ENCODE measurements at regions not wholly inside any gene's neighbourhood (a gene's known extent, or its start where the extent isn't known, plus 50 kb on each side); places are given as distances from the start of the nearest gene placed in this dataset.

DNA sequence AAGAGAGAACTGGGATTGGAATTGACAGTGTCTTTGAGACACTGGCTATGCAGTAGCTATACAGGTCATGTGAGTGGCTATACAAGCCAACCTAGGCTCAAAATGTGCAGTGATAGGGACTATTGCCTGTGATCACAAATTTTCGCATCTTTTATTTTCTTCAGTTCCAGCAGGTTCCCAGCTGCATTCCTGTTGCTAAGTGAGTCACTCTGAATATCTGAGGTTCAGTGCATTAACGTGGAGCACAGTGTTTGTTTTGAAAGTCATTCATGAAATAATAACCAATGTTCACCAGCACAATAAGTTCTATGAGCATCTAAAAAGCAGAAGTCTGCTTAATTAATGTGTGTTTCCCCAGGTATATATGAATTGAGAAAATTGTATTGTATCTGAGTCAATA is 1236.0 kb upstream of the CELF2 start:
- no peaks in the 10 kb centered on the region for H3K36me3 Mint-ChIP-seq
- no peak overlapping the region for H3K27ac Mint-ChIP-seq
- H3K36me3 ChIP-seq (ENCODE audit: control insufficient read depth in 2 of 2, extremely low read depth in 1 of 2, insufficient read depth in 1 of 2, low read length in 1 of 2): no peaks in the 10 kb centered on the region
- 100% methylated on average over 1 of the region's 2 CpGs for WGBS (ENCODE audit: insufficient coverage)
- H3K4me1 ChIP-seq (ENCODE audit: control insufficient read depth in 1 of 2, extremely low read depth in 1 of 2, insufficient read depth in 2 of 2, low read length in 2 of 2): no peaks in the 10 kb centered on the region
- no peak overlapping the region for H3K4me3 ChIP-seq (ENCODE audit: control insufficient read depth in 1 of 2, extremely low read depth in 1 of 2, low read length in 1 of 2)
- ATAC-seq (replicated peaks in 1 of 4): no peak
- H3K27ac ChIP-seq (ENCODE audit: low read length): no peak overlapping the region
- no peak for DNase-seq
- no peaks in the 10 kb centered on the region for H3K4me1 Mint-ChIP-seq
- H3K27me3 Mint-ChIP-seq: peaks cover 3 to 8% of the 10 kb centered on the region in 2 donors
- ChIA-PET CTCF (interaction anchor here in 1 of 2 donors (0.6 kb wide), 1 partner anchor 33 kb away, joined by 3 read pairs; no protein-coding TSS in a partner anchor), POLR2A (no interaction called here)
- no peaks in the 10 kb centered on the region for H3K9me3 ChIP-seq
- H3K27me3 ChIP-seq (replicated peaks in 1 of 2; ENCODE audit: control insufficient read depth in 2 of 2, extremely low read depth in 1 of 2, insufficient read depth in 2 of 2, low read length in 1 of 2): no peaks in the 10 kb centered on the region
- no peak overlapping the region for H3K4me3 Mint-ChIP-seq
- H3K9me3 Mint-ChIP-seq: peaks cover 0 to 5% (median 0%) of the 10 kb centered on the region in 3 donors

DNA sequence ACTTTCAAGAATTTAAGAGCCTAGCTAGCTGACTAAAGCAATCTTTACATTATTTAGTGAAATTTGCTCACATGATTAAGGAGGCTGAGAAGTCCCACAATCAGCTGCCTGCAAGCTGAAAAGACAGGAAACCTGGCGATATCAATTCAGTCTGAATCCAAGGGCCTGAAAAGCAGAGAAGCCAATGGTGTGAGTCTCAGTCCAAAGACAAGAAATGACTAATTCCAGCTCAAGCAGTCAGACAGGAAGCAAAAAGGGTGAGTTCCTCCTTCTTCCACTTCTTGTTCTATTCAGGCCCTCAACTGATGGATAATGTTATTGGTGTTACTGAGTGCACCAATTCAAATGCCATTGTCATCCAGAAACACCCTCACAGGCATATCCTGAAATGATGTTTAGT is 1231.6 kb upstream of the CELF2 start:
- ATAC-seq (replicated peaks in 1 of 4) (no peak), DNase-seq (no peak)
- POLR2A ChIA-PET: no interaction called here
- H3K27me3 Mint-ChIP-seq: peaks cover 3 to 16% of the 10 kb centered on the region in 2 donors
- 40% methylated on average over 1 of the region's 1 CpG for WGBS (ENCODE audit: insufficient coverage)
- no peaks in the 10 kb centered on the region for H3K4me1 Mint-ChIP-seq
- no peak overlapping the region for H3K27ac Mint-ChIP-seq
- Histone ChIP-seq H3K9me3 (no peaks in the 10 kb centered on the region), H3K4me1 (ENCODE audit: control insufficient read depth in 1 of 2, extremely low read depth in 1 of 2, insufficient read depth in 2 of 2, low read length in 2 of 2) (no peaks in the 10 kb centered on the region), H3K4me3 (ENCODE audit: control insufficient read depth in 1 of 2, extremely low read depth in 1 of 2, low read length in 1 of 2) (no peak overlapping the region), H3K27ac (ENCODE audit: low read length) (no peak overlapping the region), H3K27me3 (replicated peaks in 1 of 2; ENCODE audit: control insufficient read depth in 2 of 2, extremely low read depth in 1 of 2, insufficient read depth in 2 of 2, low read length in 1 of 2) (no peaks in the 10 kb centered on the region), H3K36me3 (ENCODE audit: control insufficient read depth in 2 of 2, extremely low read depth in 1 of 2, insufficient read depth in 1 of 2, low read length in 1 of 2) (no peaks in the 10 kb centered on the region)
- H3K4me3 Mint-ChIP-seq: no peak overlapping the region
- no peaks in the 10 kb centered on the region for H3K36me3 Mint-ChIP-seq
- H3K9me3 Mint-ChIP-seq: peaks cover 0 to 5% (median 0%) of the 10 kb centered on the region in 3 donors
- CTCF ChIA-PET: no interaction called here

DNA sequence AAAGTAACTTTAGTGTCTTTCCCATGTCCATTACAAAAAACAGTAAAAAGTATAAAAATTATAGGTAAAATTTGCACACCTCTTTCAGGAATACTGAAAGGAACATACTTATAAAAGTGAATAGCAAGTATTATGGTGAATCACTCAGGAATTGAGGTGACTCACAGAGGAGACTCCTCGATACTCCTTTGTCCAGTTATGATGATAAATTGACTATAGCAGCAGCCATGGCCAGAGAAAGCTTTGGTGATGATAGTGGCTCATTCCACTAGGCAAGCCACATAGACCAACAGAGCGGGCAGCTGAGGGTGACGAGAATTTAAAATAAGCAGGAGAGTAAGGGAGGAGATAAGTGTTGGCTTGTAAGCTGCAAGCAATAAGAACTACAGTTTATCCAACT is 1231.1 kb upstream of the CELF2 start:
- no peaks in the 10 kb centered on the region for H3K36me3 ChIP-seq (ENCODE audit: control insufficient read depth in 2 of 2, extremely low read depth in 1 of 2, insufficient read depth in 1 of 2, low read length in 1 of 2)
- H3K27ac ChIP-seq (ENCODE audit: low read length): no peak overlapping the region
- no peaks in the 10 kb centered on the region for H3K4me1 ChIP-seq (ENCODE audit: control insufficient read depth in 1 of 2, extremely low read depth in 1 of 2, insufficient read depth in 2 of 2, low read length in 2 of 2)
- Mint-ChIP-seq H3K27ac (no peak overlapping the region), H3K27me3 (peaks cover 3 to 16% of the 10 kb centered on the region in 2 donors), H3K36me3 (no peaks in the 10 kb centered on the region), H3K4me1 (no peaks in the 10 kb centered on the region), H3K9me3 (peaks cover 0 to 5% (median 0%) of the 10 kb centered on the region in 3 donors), H3K4me3 (no peak overlapping the region)
- 78% methylated on average over 1 of the region's 3 CpGs for WGBS (ENCODE audit: insufficient coverage)
- no peaks in the 10 kb centered on the region for H3K9me3 ChIP-seq
- ChIA-PET POLR2A (no interaction called here), CTCF (no interaction called here)
- no peaks in the 10 kb centered on the region for H3K27me3 ChIP-seq (replicated peaks in 1 of 2; ENCODE audit: control insufficient read depth in 2 of 2, extremely low read depth in 1 of 2, insufficient read depth in 2 of 2, low read length in 1 of 2)
- H3K4me3 ChIP-seq (ENCODE audit: control insufficient read depth in 1 of 2, extremely low read depth in 1 of 2, low read length in 1 of 2): no peak overlapping the region
- no peak for ATAC-seq (replicated peaks in 1 of 4)
- DNase-seq: no peak

DNA sequence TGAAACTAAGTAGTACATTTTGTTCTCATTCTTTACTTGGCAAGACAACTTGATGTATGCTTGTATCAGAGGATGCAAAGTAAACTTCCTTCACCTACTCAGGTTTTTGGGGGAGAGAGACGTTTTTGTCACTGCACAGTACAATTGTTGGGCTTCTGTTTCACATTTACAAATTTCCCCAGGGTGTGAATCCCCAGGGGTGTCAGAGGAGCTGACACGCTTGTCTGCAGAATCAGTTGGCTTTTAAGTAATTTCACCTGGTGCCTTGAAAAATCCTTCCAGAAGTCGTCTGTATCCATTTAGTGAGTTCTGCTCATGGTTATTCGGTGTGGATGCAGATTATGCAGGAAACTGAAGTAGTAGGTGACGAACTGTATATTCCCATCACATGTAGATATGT is 1227.7 kb upstream of the CELF2 start:
- no peaks in the 10 kb centered on the region for H3K27me3 ChIP-seq (replicated peaks in 1 of 2; ENCODE audit: control insufficient read depth in 2 of 2, extremely low read depth in 1 of 2, insufficient read depth in 2 of 2, low read length in 1 of 2)
- no CpG with 5 or more reads among the region's 5 CpGs for WGBS (ENCODE audit: insufficient coverage)
- DNase-seq: no peak
- ChIA-PET POLR2A (no interaction called here), CTCF (interaction anchor here in 1 of 2 donors (0.6 kb wide), 1 partner anchor 261 kb away, joined by 4 read pairs; no protein-coding TSS in a partner anchor)
- no peaks in the 10 kb centered on the region for H3K4me1 ChIP-seq (ENCODE audit: control insufficient read depth in 1 of 2, extremely low read depth in 1 of 2, insufficient read depth in 2 of 2, low read length in 2 of 2)
- no peaks in the 10 kb centered on the region for H3K36me3 ChIP-seq (ENCODE audit: control insufficient read depth in 2 of 2, extremely low read depth in 1 of 2, insufficient read depth in 1 of 2, low read length in 1 of 2)
- Mint-ChIP-seq H3K4me1 (no peaks in the 10 kb centered on the region), H3K9me3 (no peaks in the 10 kb centered on the region), H3K27ac (no peak overlapping the region), H3K4me3 (no peak overlapping the region), H3K36me3 (no peaks in the 10 kb centered on the region), H3K27me3 (peaks cover 0 to 7% of the 10 kb centered on the region in 2 donors)
- H3K4me3 ChIP-seq (ENCODE audit: control insufficient read depth in 1 of 2, extremely low read depth in 1 of 2, low read length in 1 of 2): no peak overlapping the region
- no peak for ATAC-seq (replicated peaks in 1 of 4)
- H3K9me3 ChIP-seq: no peaks in the 10 kb centered on the region
- H3K27ac ChIP-seq (ENCODE audit: low read length): no peak overlapping the region

DNA sequence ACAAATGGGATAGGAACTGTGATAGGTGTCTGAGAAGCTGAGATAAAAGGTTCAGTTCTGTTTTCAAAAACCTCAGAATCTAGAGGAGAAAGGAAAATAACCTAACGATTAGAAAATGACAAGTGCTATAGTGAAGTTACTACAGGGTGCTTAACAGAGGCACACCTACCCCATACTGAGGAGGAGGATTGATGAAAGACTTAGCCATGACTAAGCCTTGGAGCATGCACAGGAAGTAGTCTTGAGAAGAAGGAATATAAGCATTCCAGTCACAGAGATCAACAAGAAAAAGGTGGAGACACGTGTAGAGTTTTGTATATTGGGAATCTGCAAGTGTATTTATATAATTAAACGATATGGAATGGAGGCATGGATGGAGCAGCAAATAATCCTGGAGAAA is 1225.5 kb upstream of the CELF2 start:
- Histone ChIP-seq H3K4me3 (ENCODE audit: control insufficient read depth in 1 of 2, extremely low read depth in 1 of 2, low read length in 1 of 2) (no peak overlapping the region), H3K27me3 (replicated peaks in 1 of 2; ENCODE audit: control insufficient read depth in 2 of 2, extremely low read depth in 1 of 2, insufficient read depth in 2 of 2, low read length in 1 of 2) (no peaks in the 10 kb centered on the region), H3K9me3 (no peaks in the 10 kb centered on the region), H3K27ac (ENCODE audit: low read length) (no peak overlapping the region), H3K4me1 (ENCODE audit: control insufficient read depth in 1 of 2, extremely low read depth in 1 of 2, insufficient read depth in 2 of 2, low read length in 2 of 2) (no peaks in the 10 kb centered on the region), H3K36me3 (ENCODE audit: control insufficient read depth in 2 of 2, extremely low read depth in 1 of 2, insufficient read depth in 1 of 2, low read length in 1 of 2) (no peaks in the 10 kb centered on the region)
- no peaks in the 10 kb centered on the region for H3K9me3 Mint-ChIP-seq
- POLR2A ChIA-PET: no interaction called here
- peaks cover 0 to 7% of the 10 kb centered on the region in 2 donors for H3K27me3 Mint-ChIP-seq
- no peaks in the 10 kb centered on the region for H3K36me3 Mint-ChIP-seq
- CTCF ChIA-PET: no interaction called here
- 85% methylated on average over 2 of the region's 3 CpGs for WGBS (ENCODE audit: insufficient coverage)
- H3K27ac Mint-ChIP-seq: no peak overlapping the region
- no peak for ATAC-seq (replicated peaks in 1 of 4)
- H3K4me1 Mint-ChIP-seq: no peaks in the 10 kb centered on the region
- H3K4me3 Mint-ChIP-seq: no peak overlapping the region
- DNase-seq: no peak

DNA sequence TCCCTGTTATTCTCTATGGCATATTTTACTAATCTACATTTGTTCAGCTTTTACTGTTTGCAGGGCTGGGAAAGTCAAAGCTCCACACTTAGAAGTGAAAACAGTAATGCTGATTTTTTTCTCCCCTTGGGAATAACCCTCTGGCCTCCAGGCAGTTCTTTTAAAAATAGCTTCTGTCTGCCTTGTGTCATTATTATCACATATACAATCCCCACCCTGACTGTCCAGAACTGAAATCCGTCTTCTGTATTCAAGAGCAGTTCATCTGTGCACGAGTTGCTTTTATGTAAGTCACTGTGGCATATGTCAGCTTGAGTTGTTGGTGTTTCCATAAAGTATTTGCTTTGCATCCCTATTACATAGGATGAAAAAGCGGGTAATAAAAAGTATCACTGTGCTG is 1221.1 kb upstream of the CELF2 start:
- WGBS (ENCODE audit: insufficient coverage): no CpG with 5 or more reads among the region's 3 CpGs
- Mint-ChIP-seq H3K27me3 (peaks cover under 1 to 4% of the 10 kb centered on the region in 2 donors), H3K9me3 (no peaks in the 10 kb centered on the region), H3K4me1 (no peaks in the 10 kb centered on the region), H3K36me3 (no peaks in the 10 kb centered on the region), H3K27ac (no peak overlapping the region), H3K4me3 (no peak overlapping the region)
- Histone ChIP-seq H3K4me1 (ENCODE audit: control insufficient read depth in 1 of 2, extremely low read depth in 1 of 2, insufficient read depth in 2 of 2, low read length in 2 of 2) (no peaks in the 10 kb centered on the region), H3K27ac (ENCODE audit: low read length) (no peak overlapping the region), H3K9me3 (no peaks in the 10 kb centered on the region), H3K27me3 (replicated peaks in 1 of 2; ENCODE audit: control insufficient read depth in 2 of 2, extremely low read depth in 1 of 2, insufficient read depth in 2 of 2, low read length in 1 of 2) (no peaks in the 10 kb centered on the region), H3K36me3 (ENCODE audit: control insufficient read depth in 2 of 2, extremely low read depth in 1 of 2, insufficient read depth in 1 of 2, low read length in 1 of 2) (no peaks in the 10 kb centered on the region), H3K4me3 (ENCODE audit: control insufficient read depth in 1 of 2, extremely low read depth in 1 of 2, low read length in 1 of 2) (no peak overlapping the region)
- CTCF ChIA-PET: no interaction called here
- DNase-seq (no peak), ATAC-seq (replicated peaks in 1 of 4) (no peak)
- POLR2A ChIA-PET: no interaction called here

DNA sequence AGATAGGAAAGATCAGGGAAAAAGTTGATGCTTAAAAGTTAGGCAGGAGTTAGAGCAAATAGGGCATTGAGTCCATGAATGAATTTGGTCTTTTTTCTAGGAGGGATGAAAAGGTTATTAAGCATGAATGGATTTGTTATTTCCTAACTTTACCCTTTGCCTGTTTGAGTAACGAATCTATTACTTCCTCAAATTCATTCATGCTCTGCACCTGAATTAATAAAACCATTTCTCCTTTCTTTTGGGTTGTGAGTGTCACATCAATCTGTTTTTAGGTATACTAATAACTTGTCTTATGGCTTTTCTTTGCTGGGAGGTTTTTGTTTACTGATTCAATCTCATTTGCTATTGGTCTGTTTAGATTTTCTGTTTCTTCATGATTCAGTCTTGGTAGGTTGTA is 1217.7 kb upstream of the CELF2 start:
- no CpG with 5 or more reads among the region's 1 CpG for WGBS (ENCODE audit: insufficient coverage)

More for the DNA sequence above, 1217.7 kb upstream of the CELF2 start:
- Histone ChIP-seq H3K4me1 (ENCODE audit: control insufficient read depth in 1 of 2, extremely low read depth in 1 of 2, insufficient read depth in 2 of 2, low read length in 2 of 2) (no peaks in the 10 kb centered on the region), H3K27me3 (replicated peaks in 1 of 2; ENCODE audit: control insufficient read depth in 2 of 2, extremely low read depth in 1 of 2, insufficient read depth in 2 of 2, low read length in 1 of 2) (no peaks in the 10 kb centered on the region), H3K9me3 (no peaks in the 10 kb centered on the region), H3K4me3 (ENCODE audit: control insufficient read depth in 1 of 2, extremely low read depth in 1 of 2, low read length in 1 of 2) (no peak overlapping the region), H3K27ac (ENCODE audit: low read length) (no peak overlapping the region), H3K36me3 (ENCODE audit: control insufficient read depth in 2 of 2, extremely low read depth in 1 of 2, insufficient read depth in 1 of 2, low read length in 1 of 2) (no peaks in the 10 kb centered on the region)
- ChIA-PET CTCF (interaction anchor here in 1 of 2 donors (0.7 kb wide), 1 partner anchor 379 kb away, joined by 5 read pairs; no protein-coding TSS in a partner anchor), POLR2A (no interaction called here)
- DNase-seq: no peak
- H3K36me3 Mint-ChIP-seq: no peaks in the 10 kb centered on the region
- no peak overlapping the region for H3K4me3 Mint-ChIP-seq
- H3K27me3 Mint-ChIP-seq: peaks cover 5 to 7% of the 10 kb centered on the region in 2 donors
- ATAC-seq (replicated peaks in 1 of 4): no peak
- no peak overlapping the region for H3K27ac Mint-ChIP-seq
- H3K9me3 Mint-ChIP-seq: no peaks in the 10 kb centered on the region
- H3K4me1 Mint-ChIP-seq: no peaks in the 10 kb centered on the region
